ENCODE measurements at regions not wholly inside any gene's neighbourhood (a gene's known extent, or its start where the extent isn't known, plus 50 kb on each side); places are given as distances from the start of the nearest gene placed in this dataset.
"Not testable (repeated sequence)": the region's sequence is repeated elsewhere in the genome, so short reads cannot be mapped to it uniquely, and the experiment has no call there.

DNA sequence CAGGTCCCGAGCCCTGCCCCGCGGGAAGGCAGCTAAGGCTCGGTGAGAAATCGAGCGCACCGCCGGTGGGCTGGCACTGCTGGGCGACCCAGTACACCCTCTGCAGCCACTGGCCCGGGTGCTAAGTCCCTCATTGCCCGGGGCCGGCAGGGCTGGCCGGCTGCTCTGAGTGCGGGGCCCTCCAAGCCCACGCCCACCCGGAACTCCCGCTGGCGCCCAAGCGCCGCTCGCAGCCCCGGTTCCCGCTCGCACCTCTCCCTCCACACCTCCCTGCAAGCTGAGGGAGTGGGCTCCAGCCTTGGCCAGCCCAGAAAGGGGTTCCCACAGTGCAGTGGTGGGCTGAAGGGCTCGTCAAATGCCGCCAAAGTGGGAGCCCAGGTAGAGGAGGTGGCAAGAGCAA is 63.2 kb upstream of the IER3 start:
- not testable (repeated sequence) for DNase-seq (ENCODE audit: low read depth in 2 of 2)

DNA sequence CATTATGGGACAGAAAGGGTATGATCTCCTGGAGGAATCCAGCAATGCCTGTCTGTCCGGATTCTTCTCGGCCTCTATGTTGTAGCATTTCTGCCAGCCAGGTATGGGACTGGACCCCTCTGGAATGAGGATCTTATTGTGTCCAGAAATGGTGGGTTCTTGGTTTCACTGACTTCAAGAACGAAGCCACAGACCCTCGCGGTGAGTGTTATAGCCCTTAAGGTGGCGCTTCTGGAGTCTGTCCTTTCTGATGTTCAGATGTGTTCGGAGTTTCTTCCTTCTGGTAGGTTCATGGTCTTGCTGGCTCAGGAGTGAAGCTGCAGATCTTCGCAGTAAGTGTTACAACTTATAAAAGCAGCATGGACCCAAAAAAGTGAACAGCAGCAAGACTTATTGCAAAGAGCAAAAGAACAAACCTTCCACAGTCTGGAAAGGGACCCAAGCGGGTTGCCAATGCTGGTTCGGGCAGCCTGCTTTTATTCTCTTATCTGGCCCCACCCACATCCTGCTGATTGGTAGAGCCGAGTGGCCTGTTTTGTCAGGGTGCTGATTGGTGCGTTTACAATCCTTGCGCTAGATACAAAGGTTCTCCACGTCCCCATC is 62.3 kb upstream of the IER3 start:
- no peak for DNase-seq (ENCODE audit: low read depth in 2 of 2)

- peak in 1 of 2 donors; percentile 71 for DNase-seq (ENCODE audit: low read depth in 2 of 2)
Observed at GRCh38 chr6:30804333-30804732, 60.0 kb upstream of the IER3 start.

DNA sequence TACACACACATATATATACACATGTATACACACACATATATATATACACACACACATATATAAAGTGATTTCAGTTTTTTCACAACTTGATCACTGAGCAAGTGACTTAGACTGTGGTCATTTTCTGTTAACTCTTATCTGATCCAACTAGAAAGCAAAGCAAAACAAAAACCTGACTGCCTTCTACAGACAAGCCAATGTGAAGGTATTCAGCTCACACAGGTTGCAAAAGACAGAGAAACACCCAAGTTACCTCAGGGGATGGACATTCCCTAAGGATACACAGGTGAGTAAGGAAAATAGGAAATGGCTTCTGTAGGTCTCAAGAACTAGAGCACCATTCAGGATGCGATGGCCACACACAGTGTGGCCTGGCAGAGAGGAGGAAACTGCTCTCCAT is 58.4 kb upstream of the IER3 start:
- DNase-seq (ENCODE audit: low read depth in 2 of 2), result no peak

GRCh38 chr6:30801950-30802349 is 57.6 kb upstream of the IER3 start:
- peak in 1 of 2 donors; percentile 43 for DNase-seq (ENCODE audit: low read depth in 2 of 2)

DNA sequence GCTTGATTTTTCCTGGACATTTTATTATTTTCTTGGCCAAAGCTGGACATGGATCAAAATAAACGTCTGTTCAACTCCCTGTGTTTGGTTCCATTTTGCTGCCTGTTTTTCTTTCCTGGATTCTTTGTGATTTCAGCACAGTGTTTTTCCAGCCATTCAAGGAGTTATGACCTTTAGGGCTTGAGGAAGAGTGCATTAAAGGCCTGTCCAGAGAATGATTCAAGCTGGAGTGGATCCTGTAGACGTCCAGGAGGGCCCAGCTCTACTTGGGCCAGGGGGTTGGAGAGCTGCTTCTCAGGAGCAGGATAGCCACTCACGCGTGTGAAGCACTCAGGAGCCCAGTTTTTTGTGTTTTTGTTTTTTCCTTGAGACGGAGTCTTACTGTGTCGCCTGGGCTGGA is 56.5 kb upstream of the IER3 start:
- DNase-seq (ENCODE audit: low read depth in 2 of 2), result peak; percentile 46 to 87

DNA sequence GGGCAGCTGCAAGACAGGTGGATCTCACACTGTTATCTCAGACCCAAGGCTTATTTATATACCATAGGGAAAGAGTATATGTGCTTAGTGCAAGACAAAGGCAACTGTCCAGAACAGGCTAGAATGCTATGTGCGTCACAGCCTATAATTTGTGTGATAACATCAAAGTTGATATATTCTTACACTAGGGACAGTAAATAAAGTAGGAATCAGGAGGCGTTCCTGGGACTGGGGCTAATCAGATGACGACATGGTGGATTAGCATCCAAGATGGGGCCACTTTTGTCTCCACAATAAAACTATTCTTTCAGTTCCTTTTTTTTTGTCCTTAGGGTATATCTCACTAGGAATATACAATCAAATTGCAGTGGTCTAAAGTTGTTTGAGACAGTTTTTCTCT is 54.9 kb upstream of the IER3 start:
- DNase-seq (ENCODE audit: low read depth in 2 of 2), result no peak

GRCh38 chr6:30798494-30798893 is 54.1 kb upstream of the IER3 start:
- DNase-seq (ENCODE audit: low read depth in 2 of 2), result peak in 1 of 2 donors; percentile 27

GRCh38 chr6:30795549-30796293 is 51.4 kb upstream of the IER3 start:
- DNase-seq (ENCODE audit: low read depth in 2 of 2), result no peak

All from lung microvascular endothelial cell (primary cell).